Activated B cell treated with CpG ODN at 0.5 μM for 24 hours (primary cell): ENCODE measurements at regions not wholly inside any gene's neighbourhood (a gene's known extent, or its start where the extent isn't known, plus 50 kb on each side); places are given as distances from the start of the nearest gene placed in this dataset.

Experiments
- ATAC-seq: fragments of 200-7000 bp; cut with Tn5 transposase; one replicate; pipeline ENCODE4 v1.10.0; 2021; ENCODE audit warnings: low read depth, mild to moderate bottlenecking, moderate library complexity
- CTCF ChIA-PET: fragments of 350-600 bp; sonication (Branson Sonifier 250); formaldehyde crosslinking; loops from one replicate; lab custom pipeline; 2021; ENCODE audit warnings: antibody characterized with exemption; lab: Charles Lee
- POLR2A ChIA-PET: fragments of 350-600 bp; sonication (Branson Sonifier 250); formaldehyde crosslinking; loops from one replicate; lab custom pipeline; 2021; ENCODE audit warnings: antibody characterized with exemption; lab: Charles Lee
- DNase-seq: peaks from one replicate; pipeline ENCODE4 v3.0.0; 2022
- H3K27ac Mint-ChIP-seq: one replicate; pipeline ENCODE4 v1.8.0; 2020; ENCODE audit warnings: mixed read lengths
- H3K27me3 Mint-ChIP-seq: one replicate; pipeline ENCODE4 v1.8.0; 2021; ENCODE audit warnings: mixed read lengths
- H3K36me3 Mint-ChIP-seq: one replicate; pipeline ENCODE4 v1.8.0; 2021; ENCODE audit warnings: low read depth, mixed read lengths
- H3K4me1 Mint-ChIP-seq: one replicate; pipeline ENCODE4 v1.8.0; 2021; ENCODE audit warnings: mixed read lengths
- H3K4me3 Mint-ChIP-seq: one replicate; pipeline ENCODE4 v1.8.0; 2020; ENCODE audit warnings: mild to moderate bottlenecking, mixed read lengths
- H3K9me3 Mint-ChIP-seq: one replicate; pipeline ENCODE4 v1.8.0; 2020; ENCODE audit warnings: mixed read lengths
- intact Hi-C: fragments of 100-400 bp; cut with micrococcal nuclease; formaldehyde crosslinking; loops from one replicate; pipeline ENCODE4 v1.15.1; 2024
- TF ChIP-seq, protein P1 (sequence below): fragments of 200-600 bp; IDR thresholded peaks from one replicate; pipeline ENCODE4 v1.8.0; 2022; ENCODE audit warnings: antibody characterized with exemption, mild to moderate bottlenecking

DNA sequence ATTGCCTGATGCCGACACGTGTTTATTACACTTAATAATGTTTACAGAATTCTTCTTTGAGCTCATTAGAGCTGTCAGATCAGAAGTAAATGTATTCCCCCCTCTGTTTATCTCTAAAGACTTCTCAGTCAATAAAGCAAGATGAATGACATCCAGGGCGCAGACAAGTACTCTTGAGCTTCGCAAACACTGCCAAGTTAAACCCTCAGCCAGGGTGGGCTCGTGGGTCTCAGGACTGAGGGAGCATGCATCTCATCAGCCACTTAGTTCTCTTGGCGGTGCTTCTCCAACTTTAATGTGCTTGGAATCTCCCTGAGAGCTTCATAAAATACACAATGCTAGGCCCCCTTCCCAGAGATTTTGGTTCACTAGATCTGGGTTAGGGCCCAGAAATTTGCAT lies 333.9 kb upstream of the THRB start:
- no peaks in the 10 kb centered on the region for H3K36me3 Mint-ChIP-seq
- ATAC-seq (no peak), DNase-seq (no peak)
- POLR2A ChIA-PET, result no interaction called here
- peaks cover 36% of the 10 kb centered on the region for H3K27me3 Mint-ChIP-seq
- intact Hi-C loops, result no loop called here
- no peak overlapping the region for H3K27ac Mint-ChIP-seq
- TF ChIP-seq, protein P1, sequence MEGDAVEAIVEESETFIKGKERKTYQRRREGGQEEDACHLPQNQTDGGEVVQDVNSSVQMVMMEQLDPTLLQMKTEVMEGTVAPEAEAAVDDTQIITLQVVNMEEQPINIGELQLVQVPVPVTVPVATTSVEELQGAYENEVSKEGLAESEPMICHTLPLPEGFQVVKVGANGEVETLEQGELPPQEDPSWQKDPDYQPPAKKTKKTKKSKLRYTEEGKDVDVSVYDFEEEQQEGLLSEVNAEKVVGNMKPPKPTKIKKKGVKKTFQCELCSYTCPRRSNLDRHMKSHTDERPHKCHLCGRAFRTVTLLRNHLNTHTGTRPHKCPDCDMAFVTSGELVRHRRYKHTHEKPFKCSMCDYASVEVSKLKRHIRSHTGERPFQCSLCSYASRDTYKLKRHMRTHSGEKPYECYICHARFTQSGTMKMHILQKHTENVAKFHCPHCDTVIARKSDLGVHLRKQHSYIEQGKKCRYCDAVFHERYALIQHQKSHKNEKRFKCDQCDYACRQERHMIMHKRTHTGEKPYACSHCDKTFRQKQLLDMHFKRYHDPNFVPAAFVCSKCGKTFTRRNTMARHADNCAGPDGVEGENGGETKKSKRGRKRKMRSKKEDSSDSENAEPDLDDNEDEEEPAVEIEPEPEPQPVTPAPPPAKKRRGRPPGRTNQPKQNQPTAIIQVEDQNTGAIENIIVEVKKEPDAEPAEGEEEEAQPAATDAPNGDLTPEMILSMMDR, result no peak
- CTCF ChIA-PET, result no interaction called here
- H3K9me3 Mint-ChIP-seq, result no peaks in the 10 kb centered on the region
- H3K4me3 Mint-ChIP-seq, result no peak overlapping the region
- peaks cover 3% of the 10 kb centered on the region for H3K4me1 Mint-ChIP-seq

DNA sequence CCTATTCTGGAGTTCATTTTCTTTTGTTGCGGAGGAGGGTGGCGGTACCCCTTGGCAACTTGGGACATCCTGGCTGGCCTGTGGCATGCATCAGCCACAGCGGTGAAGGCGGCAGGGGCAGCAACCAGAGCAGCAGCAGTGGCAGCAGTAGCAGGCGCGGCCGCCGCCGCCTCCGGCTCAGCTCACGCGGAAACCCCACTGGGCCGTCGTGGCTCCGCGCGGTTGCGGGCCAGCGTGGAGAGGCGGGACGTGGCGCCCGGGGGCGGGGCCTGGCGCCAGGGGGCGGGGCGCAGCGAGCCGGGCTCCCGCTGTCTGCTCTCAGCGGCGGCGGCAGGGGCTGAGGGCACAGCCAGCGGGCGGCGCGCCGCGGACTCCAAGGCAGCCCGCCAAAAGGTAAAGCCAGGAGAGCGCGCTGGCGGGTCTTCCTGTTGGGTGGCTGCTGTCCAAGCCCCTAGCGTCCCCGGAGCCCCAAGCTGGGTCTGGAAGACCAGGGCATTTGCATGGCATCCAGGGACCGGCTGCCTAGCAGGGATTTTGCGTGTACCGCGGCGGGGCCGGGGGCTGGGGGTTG lies 334.4 kb upstream of the THRB start:
- H3K36me3 Mint-ChIP-seq, result no peaks in the 10 kb centered on the region
- H3K4me1 Mint-ChIP-seq, result peaks cover 3% of the 10 kb centered on the region
- H3K4me3 Mint-ChIP-seq, result no peak overlapping the region
- ChIA-PET POLR2A (no interaction called here), CTCF (no interaction called here)
- TF ChIP-seq, protein P1, result no peak
- intact Hi-C loops, result no loop called here
- no peaks in the 10 kb centered on the region for H3K9me3 Mint-ChIP-seq
- peaks cover 36% of the 10 kb centered on the region for H3K27me3 Mint-ChIP-seq
- no peak for ATAC-seq
- H3K27ac Mint-ChIP-seq, result no peak overlapping the region
- no peak for DNase-seq

DNA sequence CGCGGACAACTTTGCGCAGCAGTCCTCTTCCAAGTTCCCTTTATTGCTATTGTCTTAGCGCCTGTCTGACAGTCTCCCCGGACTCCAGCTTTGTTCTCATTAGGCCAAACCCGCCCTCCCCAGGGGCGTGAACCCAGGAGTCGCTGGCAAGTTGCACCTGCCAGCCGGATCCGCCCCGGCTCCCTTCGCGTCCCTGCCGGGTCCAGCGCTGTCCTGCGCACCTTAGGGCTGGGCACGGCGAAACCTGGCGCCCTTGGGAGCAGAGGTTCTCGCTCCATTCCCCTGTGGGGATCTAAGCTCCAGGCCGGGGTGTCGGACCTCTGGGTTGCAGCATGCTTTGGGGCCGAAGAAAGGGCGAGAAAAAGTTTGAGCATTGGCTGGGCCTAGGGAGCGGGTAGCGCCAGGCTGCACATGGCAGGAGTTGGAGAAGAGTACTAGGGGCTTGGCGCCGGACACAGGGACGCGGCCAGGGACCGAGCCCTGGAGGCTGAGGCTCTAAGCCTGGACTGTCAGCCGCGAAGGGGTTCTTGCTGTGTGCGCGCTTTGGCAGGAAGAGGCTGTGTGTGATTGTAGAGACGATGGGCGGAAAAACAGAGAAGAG lies 335.1 kb upstream of the THRB start:
- no peaks in the 10 kb centered on the region for H3K36me3 Mint-ChIP-seq
- no peaks in the 10 kb centered on the region for H3K9me3 Mint-ChIP-seq
- peaks cover 3% of the 10 kb centered on the region for H3K4me1 Mint-ChIP-seq
- H3K27ac Mint-ChIP-seq, result no peak overlapping the region
- TF ChIP-seq, protein P1, result no peak
- POLR2A ChIA-PET, result no interaction called here
- ATAC-seq, result no peak
- DNase-seq, result no peak
- CTCF ChIA-PET, result no interaction called here
- peaks cover 36% of the 10 kb centered on the region for H3K27me3 Mint-ChIP-seq
- intact Hi-C loops, result no loop called here
- H3K4me3 Mint-ChIP-seq, result no peak overlapping the region

GRCh38 chr3:24830230-24831152 lies 335.8 kb upstream of the THRB start:
- ATAC-seq (no peak), DNase-seq (no peak)
- ChIA-PET POLR2A (no interaction called here), CTCF (no interaction called here)
- TF ChIP-seq, protein P1, result no peak
- H3K36me3 Mint-ChIP-seq, result no peaks in the 10 kb centered on the region
- no peak overlapping the region for H3K27ac Mint-ChIP-seq
- H3K9me3 Mint-ChIP-seq, result no peaks in the 10 kb centered on the region
- H3K4me3 Mint-ChIP-seq, result no peak overlapping the region
- peaks cover 36% of the 10 kb centered on the region for H3K27me3 Mint-ChIP-seq
- H3K4me1 Mint-ChIP-seq, result peaks cover 3% of the 10 kb centered on the region
- intact Hi-C loops, result no loop called here

DNA sequence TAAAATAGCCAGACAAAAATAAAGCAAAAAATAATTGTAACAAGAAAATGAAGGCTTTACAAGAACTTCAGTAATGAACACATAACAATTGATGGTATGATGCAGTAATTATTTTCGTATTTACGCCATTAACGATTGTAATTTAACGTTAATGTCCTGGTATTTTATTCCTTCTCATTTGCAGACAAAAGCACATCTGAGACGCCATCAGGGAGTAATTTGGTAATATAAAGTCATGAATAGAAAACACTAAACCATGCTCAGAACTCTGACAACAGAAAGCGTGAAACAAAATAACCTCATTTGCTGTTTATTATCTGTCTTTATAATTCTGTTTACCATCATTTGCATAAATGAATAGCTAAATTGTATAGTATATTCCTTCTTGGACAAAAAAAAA lies 336.6 kb upstream of the THRB start:
- peaks cover 3% of the 10 kb centered on the region for H3K4me1 Mint-ChIP-seq
- peaks cover 36% of the 10 kb centered on the region for H3K27me3 Mint-ChIP-seq
- no peak for ATAC-seq
- no peaks in the 10 kb centered on the region for H3K36me3 Mint-ChIP-seq
- no peak overlapping the region for H3K4me3 Mint-ChIP-seq
- TF ChIP-seq, protein P1, result no peak
- DNase-seq, result no peak
- intact Hi-C loops, result no loop called here
- no peak overlapping the region for H3K27ac Mint-ChIP-seq
- no peaks in the 10 kb centered on the region for H3K9me3 Mint-ChIP-seq
- POLR2A ChIA-PET, result no interaction called here
- CTCF ChIA-PET, result no interaction called here
